Neuronal stem cell (in vitro differentiated cells): ENCODE measurements at regions not wholly inside any gene's neighbourhood (a gene's known extent, or its start where the extent isn't known, plus 50 kb on each side); places are given as distances from the start of the nearest gene placed in this dataset.
A peak's percentile ranks its signal among the peaks of the same experiment; 100 is the strongest.

Experiments used
- DNase-seq: peaks from one replicate; pipeline ENCODE4 v3.0.0-alpha.2; 2013; ENCODE audit warnings: low spot score
- H2AFZ ChIP-seq: one replicate; pipeline ENCODE4 v1.6.1; 2013; ENCODE audit warnings: mild to moderate bottlenecking, low read length, inconsistent platforms
- H2AK5ac ChIP-seq: 2 replicates; pipeline ENCODE4 v1.6.1; 2013; ENCODE audit warnings: low read depth, mild to moderate bottlenecking, inconsistent platforms, low read length, moderate library complexity, mixed read lengths
- H2BK120ac ChIP-seq: 2 replicates; pipeline ENCODE4 v1.6.1; 2013; ENCODE audit warnings: low read depth, mild to moderate bottlenecking, inconsistent platforms, low read length, moderate library complexity, mixed read lengths
- H2BK12ac ChIP-seq: one replicate; pipeline ENCODE4 v1.6.1; 2013; ENCODE audit warnings: low read length, inconsistent platforms
- H2BK15ac ChIP-seq: 2 replicates; pipeline ENCODE4 v1.6.1; 2013; ENCODE audit warnings: mild to moderate bottlenecking, low read length, inconsistent platforms, mixed read lengths
- H2BK5ac ChIP-seq: one replicate; pipeline ENCODE4 v1.6.1; 2013; ENCODE audit warnings: inconsistent platforms, mild to moderate bottlenecking, low read length, moderate library complexity
- H3K14ac ChIP-seq: one replicate; pipeline ENCODE4 v1.6.1; 2013; ENCODE audit warnings: low read length, inconsistent platforms
- H3K18ac ChIP-seq: 2 replicates; pipeline ENCODE4 v1.6.1; 2013; ENCODE audit warnings: low read length, inconsistent platforms
- H3K23ac ChIP-seq: 2 replicates; pipeline ENCODE4 v1.6.1; 2013; ENCODE audit warnings: low read depth, mild to moderate bottlenecking, mixed read lengths, low read length, inconsistent platforms; ENCODE audit not compliant: poor library complexity
- H3K27ac ChIP-seq: replicated peaks from 3 replicates; pipeline ENCODE4 v1.5.1; 2013; ENCODE audit warnings: low read length, inconsistent platforms
- H3K27me3 ChIP-seq, 3 experiments: 2 replicates each; pipeline ENCODE4 v1.6.1; 2013; ENCODE audit warnings: low read length in 3 of 3, mild to moderate bottlenecking in 2 of 3, inconsistent platforms in 1 of 3, low read depth in 1 of 3, mixed read lengths in 1 of 3, moderate library complexity in 1 of 3; ENCODE audit not compliant: control insufficient read depth in 3 of 3, insufficient read depth in 3 of 3
- H3K36me3 ChIP-seq, 2 donors: replicated peaks in 1 of 2; 2 replicates each; pipeline ENCODE4 v1.6.1; 2013; ENCODE audit warnings: low read length in 2 of 2; ENCODE audit not compliant: control insufficient read depth in 2 of 2, insufficient read depth in 2 of 2
- H3K4ac ChIP-seq: 2 replicates; pipeline ENCODE4 v1.6.1; 2013; ENCODE audit warnings: inconsistent platforms, mild to moderate bottlenecking, low read length, moderate library complexity
- H3K4me1 ChIP-seq, 2 donors: 1 replicate in 1 of 2; 2 replicates in 1 of 2; pipeline ENCODE4 v1.6.1; 2013; ENCODE audit warnings: low read length in 2 of 2, low read depth in 1 of 2; ENCODE audit not compliant: control insufficient read depth in 2 of 2, insufficient read depth in 1 of 2
- H3K4me2 ChIP-seq: one replicate; pipeline ENCODE4 v1.6.1; 2013; ENCODE audit warnings: mild to moderate bottlenecking, low read length, inconsistent platforms; ENCODE audit not compliant: insufficient read depth, poor library complexity, severe bottlenecking
- H3K4me3 ChIP-seq, 2 donors: 2 replicates each; pipeline ENCODE4 v1.5.1; 2013; ENCODE audit warnings: low read length in 2 of 2, mild to moderate bottlenecking in 2 of 2, inconsistent platforms in 1 of 2, moderate library complexity in 1 of 2
- H3K79me1 ChIP-seq: one replicate; pipeline ENCODE4 v1.6.1; 2013; ENCODE audit warnings: low read depth, mild to moderate bottlenecking, inconsistent platforms, low read length, moderate library complexity
- H3K9ac ChIP-seq: one replicate; pipeline ENCODE4 v1.6.1; 2013; ENCODE audit warnings: mild to moderate bottlenecking, low read depth, low read length, inconsistent platforms; ENCODE audit not compliant: poor library complexity
- H3K9me3 ChIP-seq, 2 donors: replicated peaks in 1 of 2; 2 replicates each; pipeline versions ENCODE3 to v1.6.1; 2013; ENCODE audit warnings: low read length in 2 of 2, mild to moderate bottlenecking in 2 of 2, inconsistent platforms in 1 of 2, low read depth in 1 of 2, mixed read lengths in 1 of 2, moderate library complexity in 1 of 2; ENCODE audit not compliant: control insufficient read depth in 2 of 2, insufficient read depth in 1 of 2
- H4K8ac ChIP-seq: one replicate; pipeline ENCODE4 v1.6.1; 2013; ENCODE audit warnings: low read depth, mild to moderate bottlenecking, inconsistent platforms, low read length, moderate library complexity
- H4K91ac ChIP-seq: one replicate; pipeline ENCODE4 v1.6.1; 2013; ENCODE audit warnings: low read length, low read depth, mild to moderate bottlenecking, inconsistent platforms; ENCODE audit not compliant: poor library complexity
- WGBS, 2 donors: extraction: QIAGEN DNeasy Blood & Tissue Kit; methylation state at CpG; one replicate each; pipeline ENCODE4 v1.1.7; 2013; ENCODE audit warnings: missing lambda C conversion rate in 2 of 2, mixed read lengths in 1 of 2; ENCODE audit not compliant: insufficient read length in 2 of 2, insufficient replicate concordance in 1 of 2; ENCODE audit errors: extremely low coverage in 2 of 2; 5-methylcytosine and 5-hydroxymethylcytosine counted together

DNA sequence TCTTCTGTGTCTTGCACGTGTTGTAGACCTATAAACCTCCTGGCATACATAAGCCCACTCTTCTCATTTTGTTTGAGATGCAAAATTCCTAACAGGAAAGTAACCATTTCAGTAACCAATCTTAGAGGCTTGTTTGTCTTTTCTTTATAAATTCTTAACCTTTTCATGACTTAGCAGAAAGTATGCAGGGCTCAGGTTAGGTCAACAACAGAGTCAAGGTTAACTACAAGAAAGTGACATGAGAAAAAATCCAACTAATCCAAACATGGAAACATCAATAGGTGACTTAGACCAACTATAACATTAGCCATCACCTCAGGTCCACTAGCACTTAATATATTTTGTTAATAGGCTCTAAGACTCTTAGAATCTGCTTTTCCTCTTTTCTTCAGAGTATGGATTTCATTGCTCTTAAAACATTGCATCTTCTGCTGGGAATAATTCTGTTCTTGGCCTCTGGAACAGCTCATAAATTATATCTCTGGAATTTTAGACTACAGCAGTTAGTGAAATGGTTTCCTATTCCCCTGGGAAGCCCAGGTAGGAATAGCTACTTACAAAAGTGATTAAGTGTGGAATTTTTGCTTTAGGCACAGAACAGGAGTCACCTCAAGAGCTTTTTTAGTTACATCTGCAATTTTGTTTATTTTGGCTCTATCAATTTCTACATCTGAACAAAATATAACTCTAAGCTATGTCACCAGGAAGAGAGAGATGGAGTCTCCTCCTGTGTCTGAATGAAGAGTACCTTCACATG, 155.3 kb upstream of the ANKRD55 start:
- Histone ChIP-seq H2AFZ (no peak overlapping the region), H3K4me1 (no peaks in the 10 kb centered on the region), H3K4me3 (no peak overlapping the region), H3K18ac (no peak overlapping the region), H3K4me2 (no peak overlapping the region), H2BK120ac (no peak overlapping the region), H3K36me3 (no peaks in the 10 kb centered on the region), H3K79me1 (no peaks in the 10 kb centered on the region), H3K4ac (no peak overlapping the region), H2BK5ac (no peak overlapping the region), H2BK12ac (no peak overlapping the region), H3K23ac (no peak overlapping the region), H3K9ac (no peak overlapping the region), H2AK5ac (no peak overlapping the region), H3K9me3 (no peaks in the 10 kb centered on the region), H3K27ac (no peak overlapping the region), H3K14ac (no peak overlapping the region), H2BK15ac (no peak overlapping the region), H4K91ac (no peak overlapping the region), H4K8ac (no peak overlapping the region), H3K27me3 (no peaks in the 10 kb centered on the region)
- DNase-seq: no peak
- WGBS, 2 donors: no CpG with 5 or more reads among the region's 1 CpG

DNA sequence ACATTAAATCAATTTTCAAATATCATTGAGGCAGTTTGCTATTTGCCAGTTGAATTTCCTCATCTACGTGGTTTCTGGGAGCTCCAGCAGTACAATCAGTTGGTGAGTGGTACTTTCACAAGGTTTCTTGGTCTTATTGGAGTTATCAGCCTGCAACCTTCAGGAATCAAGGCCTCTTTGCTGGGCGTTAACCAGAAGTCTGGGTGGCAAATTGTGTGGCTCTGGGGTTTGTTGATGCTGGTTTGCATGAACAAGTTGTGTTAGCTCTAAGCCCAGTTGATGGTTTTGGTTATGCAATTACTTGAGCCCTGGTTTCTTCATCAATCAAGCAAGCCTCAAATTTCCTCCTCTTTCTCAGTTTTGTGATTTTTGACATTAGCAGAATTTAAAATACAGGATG, 152.9 kb upstream of the ANKRD55 start:
- Histone ChIP-seq H3K27ac (no peak overlapping the region), H3K14ac (no peak overlapping the region), H2BK5ac (no peak overlapping the region), H2AK5ac (no peak overlapping the region), H3K4me3 (no peak overlapping the region), H3K9ac (no peak overlapping the region), H3K36me3 (no peaks in the 10 kb centered on the region), H2AFZ (no peak overlapping the region), H4K91ac (no peak overlapping the region), H3K4me1 (no peaks in the 10 kb centered on the region), H3K27me3 (no peaks in the 10 kb centered on the region), H2BK15ac (no peak overlapping the region), H3K4ac (no peak overlapping the region), H2BK120ac (no peak overlapping the region), H3K79me1 (no peaks in the 10 kb centered on the region), H3K23ac (no peak overlapping the region), H3K4me2 (no peak overlapping the region), H3K18ac (no peak overlapping the region), H4K8ac (no peak overlapping the region), H3K9me3 (no peaks in the 10 kb centered on the region), H2BK12ac (no peak overlapping the region)
- WGBS, 2 donors: no CpG with 5 or more reads among the region's 2 CpGs
- DNase-seq: no peak

DNA sequence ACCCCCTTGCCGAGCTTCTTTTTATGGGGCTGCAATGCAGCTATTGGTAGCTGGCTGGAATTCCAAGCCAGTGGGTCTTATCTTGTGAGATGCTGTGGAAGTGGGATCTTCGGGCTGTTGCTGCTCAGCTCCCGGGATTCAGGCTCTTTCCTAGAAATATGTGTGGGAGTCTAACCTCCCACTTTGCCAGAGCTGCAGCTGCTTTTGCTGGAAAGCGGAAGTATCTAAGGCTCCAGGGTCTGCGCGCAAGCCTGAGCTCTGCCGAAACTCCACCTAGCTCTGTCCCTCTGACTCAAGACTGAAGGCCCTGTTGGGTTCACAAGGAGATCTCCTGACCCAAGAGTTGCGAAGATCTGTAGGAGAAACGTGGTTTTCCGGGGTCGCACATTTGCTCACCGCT, 151.1 kb upstream of the ANKRD55 start:
- no peak overlapping the region for H3K14ac ChIP-seq
- H3K27ac ChIP-seq: no peak overlapping the region
- no peaks in the 10 kb centered on the region for H3K9me3 ChIP-seq
- H3K36me3 ChIP-seq: no peaks in the 10 kb centered on the region
- no peak overlapping the region for H4K8ac ChIP-seq
- no peak overlapping the region for H3K4me3 ChIP-seq
- no peak overlapping the region for H2BK120ac ChIP-seq
- no peak overlapping the region for H2BK15ac ChIP-seq
- H3K27me3 ChIP-seq: no peaks in the 10 kb centered on the region
- H3K4me2 ChIP-seq: no peak overlapping the region
- H2BK5ac ChIP-seq: peak overlapping the region; percentile 39
- H3K4ac ChIP-seq: no peak overlapping the region
- no CpG with 5 or more reads among the region's 12 CpGs for WGBS, 2 donors
- no peaks in the 10 kb centered on the region for H3K4me1 ChIP-seq
- no peak overlapping the region for H3K23ac ChIP-seq
- no peak overlapping the region for H2AFZ ChIP-seq
- H2BK12ac ChIP-seq: no peak overlapping the region
- H4K91ac ChIP-seq: no peak overlapping the region
- no peaks in the 10 kb centered on the region for H3K79me1 ChIP-seq
- no peak for DNase-seq
- H2AK5ac ChIP-seq: no peak overlapping the region
- H3K18ac ChIP-seq: no peak overlapping the region
- H3K9ac ChIP-seq: no peak overlapping the region

DNA sequence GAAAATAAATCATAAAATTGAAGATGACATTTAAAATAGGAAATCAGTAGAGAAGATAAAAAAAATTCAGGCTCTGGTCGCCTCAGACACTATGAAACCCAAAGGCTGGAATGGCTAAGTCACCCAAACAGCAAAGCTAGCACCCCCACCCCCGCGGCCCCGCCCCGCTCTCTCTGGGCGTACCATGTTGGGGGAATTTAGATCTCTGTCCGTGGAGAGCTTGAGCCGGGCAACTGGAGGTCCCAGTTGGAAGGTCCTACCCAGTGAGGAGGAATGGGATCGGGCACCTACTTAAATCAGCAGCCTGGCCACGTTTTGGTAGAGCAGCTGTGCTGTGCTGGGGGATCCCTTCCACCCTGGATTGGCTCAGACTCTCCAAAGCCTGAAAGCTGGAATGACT, 150.6 kb upstream of the ANKRD55 start:
- Histone ChIP-seq H2BK12ac (no peak overlapping the region), H3K9ac (no peak overlapping the region), H2BK15ac (no peak overlapping the region), H3K27ac (no peak overlapping the region), H2BK5ac (peak overlapping the region; percentile 39), H3K4me3 (no peak overlapping the region), H3K23ac (no peak overlapping the region), H2AFZ (no peak overlapping the region), H2AK5ac (no peak overlapping the region), H4K91ac (no peak overlapping the region), H2BK120ac (no peak overlapping the region), H3K4ac (no peak overlapping the region), H3K79me1 (no peaks in the 10 kb centered on the region), H3K27me3 (no peaks in the 10 kb centered on the region), H3K4me2 (no peak overlapping the region), H3K18ac (no peak overlapping the region), H3K14ac (no peak overlapping the region), H3K9me3 (no peaks in the 10 kb centered on the region), H3K36me3 (no peaks in the 10 kb centered on the region), H4K8ac (no peak overlapping the region), H3K4me1 (no peaks in the 10 kb centered on the region)
- WGBS, 2 donors: no CpG with 5 or more reads among the region's 10 CpGs
- DNase-seq: no peak
